K562 (cell line): ENCODE measurements at regions not wholly inside any gene's neighbourhood (a gene's known extent, or its start where the extent isn't known, plus 50 kb on each side); places are given as distances from the start of the nearest gene placed in this dataset.

ENCODE experiments used
- ATAC-seq: fragments of 200-7000 bp; cut with Tn5 transposase; 3 replicates; pipeline ENCODE4 v1.9.1; 2020; ENCODE audit warnings: moderate library complexity
- BruUV-seq: library from RNA; stranded (reverse); fragments of 400-500 nt; replicated peaks from 2 replicates; lab custom pipeline; 2021; lab: Mats Ljungman, UMichigan
- CTCF ChIA-PET: fragments of 300-600 bp; formaldehyde crosslinking; extraction: SDS; loops from one replicate; lab custom pipeline; 2021; ENCODE audit warnings: low intra/inter-chr PET ratio; lab: Yijun Ruan, JAX
- POLR2A ChIA-PET: fragments of 300-600, 350-650 bp; sonication (Branson Sonifier 250); formaldehyde crosslinking; extraction: SDS; loops from one replicate; lab custom pipeline; 2021; ENCODE audit warnings: antibody characterized with exemption, inconsistent platforms; lab: Yijun Ruan, JAX
- DNase-seq, 4 experiments: peaks; one replicate each; pipeline versions ENCODE4 v3.0.0 to v3.0.0-alpha.2; 2011 to 2018; ENCODE audit warnings: low spot score in 3 of 4, mixed read lengths in 3 of 4; ENCODE audit errors: extremely low read depth in 1 of 4
- FAIRE-seq: peaks from 2 replicates; lab custom pipeline; 2011; peaks lifted over from hg19 to GRCh38; lab: Jason Lieb, UNC
- H2AFZ ChIP-seq: 2 replicates; pipeline ENCODE4 v1.6.0; 2011; ENCODE audit warnings: low read depth, low read length, control low read depth, inconsistent platforms
- H3K27ac ChIP-seq: fragments of 200-600 bp; 3 replicates; pipeline ENCODE4 v1.8.0; 2011; ENCODE audit warnings: low read depth, mild to moderate bottlenecking, control low read depth, inconsistent platforms, low read length, moderate library complexity, mixed read lengths; ENCODE audit errors: extremely low read depth
- H3K27me3 ChIP-seq, 2 experiments: fragments of 300-600 bp in 1 of 2; 2 replicates in 1 of 2; 3 replicates in 1 of 2; pipeline versions ENCODE4 v1.6.0 to v1.8.0; 2011; ENCODE audit warnings: inconsistent platforms in 2 of 2, low read length in 2 of 2, mild to moderate bottlenecking in 1 of 2, mixed read lengths in 1 of 2, moderate library complexity in 1 of 2; ENCODE audit not compliant: control insufficient read depth in 2 of 2, insufficient read depth in 2 of 2
- H3K36me3 ChIP-seq: fragments of 300-600 bp; 3 replicates; pipeline ENCODE4 v1.8.0; 2011; ENCODE audit warnings: mild to moderate bottlenecking, low read length, inconsistent platforms; ENCODE audit not compliant: control insufficient read depth, insufficient read depth
- H3K4me1 ChIP-seq, 2 experiments: fragments of 200-600 bp in 1 of 2; replicated peaks in 1 of 2; 2 replicates in 1 of 2; 3 replicates in 1 of 2; pipeline versions ENCODE4 v1.5.1 to v1.8.0; 2011; ENCODE audit warnings: inconsistent platforms in 2 of 2, low read length in 2 of 2, mild to moderate bottlenecking in 1 of 2, mixed read lengths in 1 of 2, moderate library complexity in 1 of 2; ENCODE audit not compliant: control insufficient read depth in 2 of 2, insufficient read depth in 2 of 2
- H3K4me2 ChIP-seq: 2 replicates; pipeline ENCODE4 v1.6.1; 2011; ENCODE audit warnings: low read length, control low read depth, inconsistent platforms, mixed read lengths; ENCODE audit not compliant: insufficient read depth
- H3K4me3 ChIP-seq: fragments of 200-600 bp; sonication (generic), shearing (Covaris generic); 2 replicates; pipeline ENCODE4 v1.5.1; 2016; ENCODE audit warnings: control low read depth, inconsistent platforms
- H3K79me2 ChIP-seq: fragments of 200-600 bp; 3 replicates; pipeline ENCODE4 v1.8.0; 2011; ENCODE audit warnings: low read length, inconsistent platforms; ENCODE audit not compliant: control insufficient read depth, insufficient read depth
- H3K9ac ChIP-seq, 2 experiments: 2 replicates each; pipeline versions ENCODE4 v1.6.0 to v1.6.1; 2011; ENCODE audit warnings: low read depth in 2 of 2, low read length in 2 of 2, control low read depth in 1 of 2, inconsistent platforms in 1 of 2, mild to moderate bottlenecking in 1 of 2, mixed read lengths in 1 of 2; ENCODE audit not compliant: insufficient read depth in 1 of 2
- H3K9me1 ChIP-seq: one replicate; pipeline ENCODE4 v1.6.0; 2011; ENCODE audit warnings: inconsistent platforms, mild to moderate bottlenecking, low read length, moderate library complexity; ENCODE audit not compliant: control insufficient read depth, insufficient read depth
- H3K9me3 ChIP-seq: replicated peaks from 2 replicates; pipeline ENCODE4 v1.5.1; 2011; ENCODE audit warnings: low read depth, low read length, inconsistent platforms; ENCODE audit not compliant: control insufficient read depth, insufficient read depth
- H4K20me1 ChIP-seq: replicated peaks from 2 replicates; pipeline ENCODE4 v1.6.1; 2011; ENCODE audit warnings: low read length, inconsistent platforms, mixed read lengths; ENCODE audit not compliant: control insufficient read depth, insufficient read depth
- ATF6 ChIP-seq: sonication (generic); formaldehyde crosslinking; IDR thresholded peaks from 2 replicates; pipeline ENCODE4 v1.4.0; 2020; ENCODE audit warnings: mild to moderate bottlenecking, missing genetic modification reagents
- CLOCK ChIP-seq: fragments of 250-450 bp; sonication (Bioruptor Pico); IDR thresholded peaks from 2 replicates; pipeline ENCODE4 v1.4.0; 2020; ENCODE audit warnings: mild to moderate bottlenecking, moderate library complexity, borderline replicate concordance
- HNRNPUL1 ChIP-seq: fragments of 200-400 bp; formaldehyde crosslinking; IDR thresholded peaks from 2 replicates; pipeline ENCODE4 v1.6.1; 2017; ENCODE audit warnings: low read length
- KLF10 ChIP-seq: fragments of 250-450 bp; sonication (Bioruptor Pico); IDR thresholded peaks from 2 replicates; pipeline ENCODE4 v1.6.1; 2021; ENCODE audit warnings: matching md5 sums
- SMAD4 ChIP-seq: fragments of 250-450 bp; sonication (Bioruptor Pico); conservative IDR thresholded peaks from 2 replicates; pipeline ENCODE4 v1.8.0; 2021; ENCODE audit warnings: inconsistent platforms, mild to moderate bottlenecking, moderate library complexity
- ZKSCAN3 ChIP-seq: fragments of 250-450 bp; sonication (Bioruptor Pico); IDR thresholded peaks from 2 replicates; pipeline ENCODE4 v1.4.0; 2020
- ZNF174 ChIP-seq: fragments of 250-450 bp; sonication (Bioruptor Pico); IDR thresholded peaks from 2 replicates; pipeline ENCODE4 v1.4.0; 2020; ENCODE audit warnings: mild to moderate bottlenecking
- ZNF175 ChIP-seq: fragments of 200-800 bp; sonication (Bioruptor generic); IDR thresholded peaks from 2 replicates; pipeline ENCODE4 v1.6.1; 2016; ENCODE audit warnings: low read depth, mild to moderate bottlenecking, missing genetic modification characterization, missing compliant biosample characterization
- WGBS: fragments of 100-300 bp; shearing (Covaris generic); methylation state at CpG from one replicate; pipeline ENCODE4 v1.1.6; 2016; ENCODE audit warnings: low coverage, mixed read lengths; ENCODE audit not compliant: insufficient coverage; ENCODE audit errors: missing lambda C conversion rate; 5-methylcytosine and 5-hydroxymethylcytosine counted together
- in situ Hi-C: fragments of 300-500 bp; cut with MboI; formaldehyde crosslinking; loops from 4 replicates; pipeline ENCODE4 v1.15.0; 2018; ENCODE audit warnings: inconsistent platforms, mixed read lengths
- intact Hi-C: fragments of 100-400 bp; cut with micrococcal nuclease; formaldehyde crosslinking; loops from 2 replicates; pipeline ENCODE4 v1.14.2; 2022

- Histone ChIP-seq H4K20me1 (no peaks in the 10 kb centered on the region), H3K27me3 (no peaks in the 10 kb centered on the region)
- FAIRE-seq: no peak
- intact Hi-C loops: no loop called here
- TF ChIP-seq ATF6 (CRISPR knock-in tag) (no peak), ZNF175 (CRISPR knock-in tag) (no peak), CLOCK (CRISPR knock-in tag) (no peak), ZKSCAN3 (CRISPR knock-in tag) (no peak), KLF10 (CRISPR knock-in tag) (no peak), SMAD4 (no peak), ZNF174 (CRISPR knock-in tag) (no peak), HNRNPUL1 (no peak)
- TF ChIP-seq, all 486 proteins: peak for 0
- in situ Hi-C loops: no loop called here
- Histone ChIP-seq H3K9me1 (no peaks in the 10 kb centered on the region), H3K36me3 (no peaks in the 10 kb centered on the region), H3K4me3 (no peak overlapping the region), H3K9ac (no peak overlapping the region), H3K27ac (no peak overlapping the region), H3K4me2 (no peak overlapping the region), H3K9me3 (no peaks in the 10 kb centered on the region), H3K4me1 (no peaks in the 10 kb centered on the region), H2AFZ (no peak overlapping the region), H3K79me2 (no peaks in the 10 kb centered on the region)
- POLR2A ChIA-PET: no interaction called here
- ATAC-seq (no peak), DNase-seq (no peak)
- WGBS: 0% methylated on average over 1 of the region's 1 CpG
- no TSS peak for BruUV-seq
- CTCF ChIA-PET: no interaction called here
Measured at GRCh38 chr12:126185025-126185424, 1119.8 kb downstream of the AACS start.
